CD4-positive, alpha-beta T cell (primary cell): ENCODE measurements at regions not wholly inside any gene's neighbourhood (a gene's known extent, or its start where the extent isn't known, plus 50 kb on each side); places are given as distances from the start of the nearest gene placed in this dataset.

Experiments used
- ATAC-seq: fragments of 200-7000 bp; cut with Tn5 transposase; one replicate; pipeline ENCODE4 v1.10.0; 2022; ENCODE audit warnings: mild to moderate bottlenecking; ENCODE audit not compliant: poor library complexity
- CTCF ChIA-PET: fragments of 350-600 bp; sonication (Branson Sonifier 250); formaldehyde crosslinking; loops from one replicate; lab custom pipeline; 2021; ENCODE audit warnings: antibody characterized with exemption, inconsistent platforms; lab: Charles Lee
- POLR2A ChIA-PET: fragments of 350-600 bp; sonication (Branson Sonifier 250); formaldehyde crosslinking; loops from one replicate; lab custom pipeline; 2021; ENCODE audit warnings: antibody characterized with exemption, inconsistent platforms; lab: Charles Lee
- DNase-seq, 14 experiments: peaks; one replicate each; pipeline ENCODE4 v3.0.0-alpha.2; 2013 to 2020; ENCODE audit warnings: mixed read lengths in 2 of 14
- H3K27ac ChIP-seq, 2 donors: one replicate each; pipeline versions ENCODE4 v1.5.1 to v1.7.0; 2013; ENCODE audit warnings: low read length in 2 of 2, low read depth in 1 of 2, mild to moderate bottlenecking in 1 of 2
- H3K27me3 ChIP-seq, 2 experiments: 1 replicate in 1 of 2; 2 replicates in 1 of 2; pipeline versions ENCODE4 v1.6.1 to v1.7.0; 2013; ENCODE audit warnings: low read length in 2 of 2, control low read depth in 1 of 2, mild to moderate bottlenecking in 1 of 2, moderate library complexity in 1 of 2; ENCODE audit not compliant: insufficient read depth in 2 of 2, control insufficient read depth in 1 of 2
- H3K36me3 ChIP-seq: one replicate; pipeline ENCODE4 v1.6.1; 2013; ENCODE audit warnings: low read length, control low read depth; ENCODE audit not compliant: insufficient read depth
- H3K4me1 ChIP-seq: one replicate; pipeline ENCODE4 v1.6.1; 2013; ENCODE audit warnings: low read length, control low read depth; ENCODE audit not compliant: insufficient read depth
- H3K4me3 ChIP-seq: one replicate; pipeline ENCODE4 v1.5.1; 2013; ENCODE audit warnings: mild to moderate bottlenecking, low read length, moderate library complexity
- H3K9me3 ChIP-seq, 2 experiments: 1 replicate in 1 of 2; 2 replicates in 1 of 2; pipeline versions ENCODE4 v1.6.1 to v1.7.0; 2013; ENCODE audit warnings: low read length in 2 of 2, mild to moderate bottlenecking in 2 of 2, control low read depth in 1 of 2, moderate library complexity in 1 of 2; ENCODE audit not compliant: control insufficient read depth in 1 of 2, insufficient read depth in 1 of 2
- H3K27ac Mint-ChIP-seq: one replicate; pipeline ENCODE4 v1.8.0; 2020; ENCODE audit warnings: mixed read lengths
- H3K27me3 Mint-ChIP-seq: one replicate; pipeline ENCODE4 v1.8.0; 2021; ENCODE audit warnings: mixed read lengths
- H3K36me3 Mint-ChIP-seq: one replicate; pipeline ENCODE4 v1.8.0; 2021; ENCODE audit warnings: low read depth, mixed read lengths
- H3K4me1 Mint-ChIP-seq: one replicate; pipeline ENCODE4 v1.8.0; 2021; ENCODE audit warnings: low read depth, mixed read lengths
- H3K4me3 Mint-ChIP-seq: one replicate; pipeline ENCODE4 v1.8.0; 2020; ENCODE audit warnings: mild to moderate bottlenecking, mixed read lengths
- H3K9me3 Mint-ChIP-seq: one replicate; pipeline ENCODE4 v1.8.0; 2020; ENCODE audit warnings: mixed read lengths
- intact Hi-C, 2 experiments: fragments of 100-400 bp; cut with DNase I in 1 of 2; cut with micrococcal nuclease in 1 of 2; formaldehyde crosslinking; loops; one replicate each; pipeline versions ENCODE4 v1.15.1 to v1.9.0; 2023 to 2025; cut with DNase I, micrococcal nuclease
- TF ChIP-seq, protein P1 (sequence below): fragments of 200-600 bp; IDR thresholded peaks from one replicate; pipeline ENCODE4 v1.8.0; 2022; ENCODE audit warnings: antibody characterized with exemption, mild to moderate bottlenecking

DNA sequence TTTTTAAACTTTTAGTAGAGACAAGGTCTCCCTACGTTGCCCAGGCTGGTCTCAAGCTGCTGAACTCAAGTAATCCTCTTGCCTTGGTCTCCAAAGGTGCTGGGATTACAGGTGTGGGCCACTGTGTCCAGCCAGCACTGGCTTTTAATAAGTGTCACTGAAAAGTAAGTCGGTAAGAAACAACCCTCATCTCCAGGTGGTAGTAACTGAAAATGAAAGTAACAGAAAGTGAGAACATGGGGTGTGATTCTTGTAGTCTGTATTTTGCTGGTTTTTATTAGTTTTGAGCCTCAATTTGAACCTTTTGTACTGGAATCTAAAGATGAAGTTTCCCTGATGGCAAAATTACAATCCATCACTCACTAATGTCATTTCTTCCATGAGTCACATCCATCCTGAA, 238.1 kb upstream of the AGA start:
- no peak overlapping the region for H3K4me3 ChIP-seq
- H3K27me3 ChIP-seq, result no peaks in the 10 kb centered on the region
- no peak overlapping the region for H3K27ac Mint-ChIP-seq
- intact Hi-C loops, result no loop called here
- no peaks in the 10 kb centered on the region for H3K4me1 ChIP-seq
- H3K27me3 Mint-ChIP-seq, result no peaks in the 10 kb centered on the region
- H3K9me3 Mint-ChIP-seq, result no peaks in the 10 kb centered on the region
- no peak overlapping the region for H3K27ac ChIP-seq
- H3K9me3 ChIP-seq, result no peaks in the 10 kb centered on the region
- TF ChIP-seq, protein P1, sequence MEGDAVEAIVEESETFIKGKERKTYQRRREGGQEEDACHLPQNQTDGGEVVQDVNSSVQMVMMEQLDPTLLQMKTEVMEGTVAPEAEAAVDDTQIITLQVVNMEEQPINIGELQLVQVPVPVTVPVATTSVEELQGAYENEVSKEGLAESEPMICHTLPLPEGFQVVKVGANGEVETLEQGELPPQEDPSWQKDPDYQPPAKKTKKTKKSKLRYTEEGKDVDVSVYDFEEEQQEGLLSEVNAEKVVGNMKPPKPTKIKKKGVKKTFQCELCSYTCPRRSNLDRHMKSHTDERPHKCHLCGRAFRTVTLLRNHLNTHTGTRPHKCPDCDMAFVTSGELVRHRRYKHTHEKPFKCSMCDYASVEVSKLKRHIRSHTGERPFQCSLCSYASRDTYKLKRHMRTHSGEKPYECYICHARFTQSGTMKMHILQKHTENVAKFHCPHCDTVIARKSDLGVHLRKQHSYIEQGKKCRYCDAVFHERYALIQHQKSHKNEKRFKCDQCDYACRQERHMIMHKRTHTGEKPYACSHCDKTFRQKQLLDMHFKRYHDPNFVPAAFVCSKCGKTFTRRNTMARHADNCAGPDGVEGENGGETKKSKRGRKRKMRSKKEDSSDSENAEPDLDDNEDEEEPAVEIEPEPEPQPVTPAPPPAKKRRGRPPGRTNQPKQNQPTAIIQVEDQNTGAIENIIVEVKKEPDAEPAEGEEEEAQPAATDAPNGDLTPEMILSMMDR, result no peak
- ChIA-PET POLR2A (no interaction called here), CTCF (no interaction called here)
- no peak for DNase-seq
- no peaks in the 10 kb centered on the region for H3K36me3 ChIP-seq
- H3K4me3 Mint-ChIP-seq, result no peak overlapping the region
- no peaks in the 10 kb centered on the region for H3K4me1 Mint-ChIP-seq
- H3K36me3 Mint-ChIP-seq, result no peaks in the 10 kb centered on the region
- ATAC-seq, result no peak

DNA sequence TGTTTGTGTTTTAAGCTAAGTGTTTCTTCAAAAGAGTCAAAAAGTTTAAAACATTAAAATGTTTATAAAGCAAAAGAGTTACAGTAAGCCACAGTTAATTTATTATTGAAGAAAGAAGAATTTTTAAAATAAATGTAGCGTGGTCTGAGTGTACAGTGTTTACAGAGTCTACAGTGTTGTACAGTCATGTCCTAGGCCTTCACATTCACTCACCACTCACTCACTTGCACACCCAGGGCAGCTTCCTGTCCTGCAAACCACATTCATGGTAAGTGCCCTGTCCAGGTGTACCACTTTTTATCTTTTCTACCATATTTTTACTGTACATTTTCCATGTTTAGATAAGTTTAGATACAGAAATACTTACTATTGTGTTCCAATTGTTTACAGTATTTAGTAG, 239.7 kb upstream of the AGA start:
- TF ChIP-seq, protein P1, result no peak
- H3K4me3 ChIP-seq, result no peak overlapping the region
- no peak overlapping the region for H3K4me3 Mint-ChIP-seq
- intact Hi-C loops, result no loop called here
- H3K27me3 Mint-ChIP-seq, result no peaks in the 10 kb centered on the region
- ChIA-PET CTCF (no interaction called here), POLR2A (no interaction called here)
- no peaks in the 10 kb centered on the region for H3K4me1 ChIP-seq
- DNase-seq, result no peak
- H3K27ac Mint-ChIP-seq, result no peak overlapping the region
- H3K27me3 ChIP-seq, result no peaks in the 10 kb centered on the region
- no peaks in the 10 kb centered on the region for H3K4me1 Mint-ChIP-seq
- no peak for ATAC-seq
- H3K36me3 Mint-ChIP-seq, result no peaks in the 10 kb centered on the region
- no peaks in the 10 kb centered on the region for H3K9me3 Mint-ChIP-seq
- no peaks in the 10 kb centered on the region for H3K9me3 ChIP-seq
- no peaks in the 10 kb centered on the region for H3K36me3 ChIP-seq
- no peak overlapping the region for H3K27ac ChIP-seq

DNA sequence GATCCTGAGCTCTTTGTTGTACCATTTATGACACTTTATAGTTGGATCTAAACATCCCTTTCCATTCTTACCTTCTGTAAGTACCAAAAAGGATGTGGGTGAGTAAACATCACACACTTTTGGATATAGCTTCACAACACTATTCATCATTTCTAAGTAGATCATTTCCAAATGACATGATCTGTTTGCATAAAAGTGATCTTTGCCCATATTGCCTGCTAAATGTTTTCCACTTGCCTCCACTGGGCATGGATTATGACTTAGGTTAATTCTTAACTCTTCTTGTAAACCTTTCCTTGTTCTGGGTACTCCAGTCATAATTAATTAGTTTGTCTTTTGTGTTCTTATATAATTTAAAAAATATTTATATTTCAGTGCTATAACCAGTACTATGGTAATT, 244.9 kb upstream of the AGA start:
- H3K9me3 Mint-ChIP-seq, result no peaks in the 10 kb centered on the region
- no peaks in the 10 kb centered on the region for H3K27me3 ChIP-seq
- no peak overlapping the region for H3K27ac ChIP-seq
- no peak overlapping the region for H3K27ac Mint-ChIP-seq
- no peak overlapping the region for H3K4me3 Mint-ChIP-seq
- ATAC-seq (no peak), DNase-seq (no peak)
- no peaks in the 10 kb centered on the region for H3K27me3 Mint-ChIP-seq
- TF ChIP-seq, protein P1, result no peak
- H3K36me3 Mint-ChIP-seq, result no peaks in the 10 kb centered on the region
- ChIA-PET CTCF (no interaction called here), POLR2A (no interaction called here)
- H3K9me3 ChIP-seq, result no peaks in the 10 kb centered on the region
- H3K4me1 ChIP-seq, result no peaks in the 10 kb centered on the region
- intact Hi-C loops, result no loop called here
- no peak overlapping the region for H3K4me3 ChIP-seq
- no peaks in the 10 kb centered on the region for H3K36me3 ChIP-seq
- H3K4me1 Mint-ChIP-seq, result no peaks in the 10 kb centered on the region
